Bronchial epithelial cell (primary cell): ENCODE measurements at regions not wholly inside any gene's neighbourhood (a gene's known extent, or its start where the extent isn't known, plus 50 kb on each side); places are given as distances from the start of the nearest gene placed in this dataset.

Experiments
- DNase-seq: peaks from one replicate; pipeline ENCODE4 v3.0.0-alpha.2; 2010; ENCODE audit warnings: low read depth
- FAIRE-seq: peaks from 2 replicates; lab custom pipeline; 2011; peaks lifted over from hg19 to GRCh38; lab: Jason Lieb, UNC
- H3K27me3 ChIP-seq: 2 replicates; pipeline ENCODE4 v1.5.1; 2011; ENCODE audit warnings: low read length; ENCODE audit not compliant: control insufficient read depth, insufficient read depth
- H3K36me3 ChIP-seq: 2 replicates; pipeline ENCODE4 v1.5.1; 2011; ENCODE audit warnings: low read length; ENCODE audit not compliant: control insufficient read depth, insufficient read depth
- H3K4me3 ChIP-seq: 2 replicates; pipeline ENCODE4 v1.5.1; 2011; ENCODE audit warnings: mild to moderate bottlenecking, low read depth, low read length, control low read depth
- TF ChIP-seq, protein P1 (sequence below): IDR thresholded peaks from 2 replicates; pipeline ENCODE4 v1.5.1; 2011; ENCODE audit warnings: mild to moderate bottlenecking, moderate library complexity, low read length, control low read depth, inconsistent platforms; ENCODE audit not compliant: insufficient read depth, severe bottlenecking

GRCh38 chr14:30252151-30252550 lies 306.8 kb upstream of the G2E3 start:
- H3K27me3 ChIP-seq: no peaks in the 10 kb centered on the region
- H3K36me3 ChIP-seq: no peaks in the 10 kb centered on the region
- DNase-seq: no peak
- FAIRE-seq: no peak
- no peak overlapping the region for H3K4me3 ChIP-seq
- TF ChIP-seq, protein P1, sequence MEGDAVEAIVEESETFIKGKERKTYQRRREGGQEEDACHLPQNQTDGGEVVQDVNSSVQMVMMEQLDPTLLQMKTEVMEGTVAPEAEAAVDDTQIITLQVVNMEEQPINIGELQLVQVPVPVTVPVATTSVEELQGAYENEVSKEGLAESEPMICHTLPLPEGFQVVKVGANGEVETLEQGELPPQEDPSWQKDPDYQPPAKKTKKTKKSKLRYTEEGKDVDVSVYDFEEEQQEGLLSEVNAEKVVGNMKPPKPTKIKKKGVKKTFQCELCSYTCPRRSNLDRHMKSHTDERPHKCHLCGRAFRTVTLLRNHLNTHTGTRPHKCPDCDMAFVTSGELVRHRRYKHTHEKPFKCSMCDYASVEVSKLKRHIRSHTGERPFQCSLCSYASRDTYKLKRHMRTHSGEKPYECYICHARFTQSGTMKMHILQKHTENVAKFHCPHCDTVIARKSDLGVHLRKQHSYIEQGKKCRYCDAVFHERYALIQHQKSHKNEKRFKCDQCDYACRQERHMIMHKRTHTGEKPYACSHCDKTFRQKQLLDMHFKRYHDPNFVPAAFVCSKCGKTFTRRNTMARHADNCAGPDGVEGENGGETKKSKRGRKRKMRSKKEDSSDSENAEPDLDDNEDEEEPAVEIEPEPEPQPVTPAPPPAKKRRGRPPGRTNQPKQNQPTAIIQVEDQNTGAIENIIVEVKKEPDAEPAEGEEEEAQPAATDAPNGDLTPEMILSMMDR: no peak

DNA sequence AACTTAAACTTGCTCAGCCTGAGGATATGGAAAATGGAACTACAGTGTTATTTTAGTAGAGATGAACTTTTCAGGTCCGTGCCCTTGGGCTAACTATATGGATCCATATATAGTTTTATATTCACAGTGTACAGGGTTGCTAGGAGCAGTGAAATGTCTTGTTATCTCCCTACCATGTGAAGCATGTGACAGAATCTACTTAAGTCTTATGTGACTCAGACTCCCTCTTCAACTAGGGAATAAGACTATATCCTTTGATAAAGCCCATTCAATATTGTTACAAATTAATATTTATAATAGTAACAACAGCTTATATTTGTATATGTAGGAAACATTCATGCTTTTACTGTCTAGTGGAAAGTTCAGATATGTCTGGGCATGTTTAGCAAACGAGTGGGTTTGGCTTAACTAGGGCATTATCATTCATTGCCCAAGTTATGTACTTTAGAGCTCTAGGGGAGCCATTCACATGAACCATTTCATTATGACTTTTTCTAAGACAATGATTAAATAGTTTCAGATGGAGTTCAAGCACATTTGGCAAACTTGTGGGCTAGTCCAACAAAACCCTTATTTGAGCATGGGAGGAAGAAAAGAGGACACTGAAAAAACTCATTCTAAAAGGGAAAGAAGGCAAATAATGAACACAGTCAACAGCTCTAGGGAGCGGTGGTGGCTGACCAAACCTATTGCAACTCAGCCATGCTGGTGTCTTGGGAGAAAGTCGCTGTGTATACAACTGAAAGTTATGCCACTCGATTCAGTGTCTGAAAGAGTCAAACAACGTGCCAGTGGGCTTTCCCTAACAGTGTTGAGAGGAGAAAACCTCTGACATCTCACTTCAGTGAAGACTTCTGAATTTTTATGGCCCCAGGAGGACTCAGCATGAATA lies 305.9 kb upstream of the G2E3 start:
- no peak for FAIRE-seq
- no peak overlapping the region for H3K4me3 ChIP-seq
- H3K36me3 ChIP-seq: no peaks in the 10 kb centered on the region
- TF ChIP-seq, protein P1: no peak
- peak; percentile 83 for DNase-seq
- no peaks in the 10 kb centered on the region for H3K27me3 ChIP-seq

GRCh38 chr14:30256627-30257026 lies 302.3 kb upstream of the G2E3 start:
- Histone ChIP-seq H3K4me3 (no peak overlapping the region), H3K27me3 (no peaks in the 10 kb centered on the region), H3K36me3 (no peaks in the 10 kb centered on the region)
- no peak for DNase-seq
- TF ChIP-seq, protein P1: no peak
- FAIRE-seq: no peak

DNA sequence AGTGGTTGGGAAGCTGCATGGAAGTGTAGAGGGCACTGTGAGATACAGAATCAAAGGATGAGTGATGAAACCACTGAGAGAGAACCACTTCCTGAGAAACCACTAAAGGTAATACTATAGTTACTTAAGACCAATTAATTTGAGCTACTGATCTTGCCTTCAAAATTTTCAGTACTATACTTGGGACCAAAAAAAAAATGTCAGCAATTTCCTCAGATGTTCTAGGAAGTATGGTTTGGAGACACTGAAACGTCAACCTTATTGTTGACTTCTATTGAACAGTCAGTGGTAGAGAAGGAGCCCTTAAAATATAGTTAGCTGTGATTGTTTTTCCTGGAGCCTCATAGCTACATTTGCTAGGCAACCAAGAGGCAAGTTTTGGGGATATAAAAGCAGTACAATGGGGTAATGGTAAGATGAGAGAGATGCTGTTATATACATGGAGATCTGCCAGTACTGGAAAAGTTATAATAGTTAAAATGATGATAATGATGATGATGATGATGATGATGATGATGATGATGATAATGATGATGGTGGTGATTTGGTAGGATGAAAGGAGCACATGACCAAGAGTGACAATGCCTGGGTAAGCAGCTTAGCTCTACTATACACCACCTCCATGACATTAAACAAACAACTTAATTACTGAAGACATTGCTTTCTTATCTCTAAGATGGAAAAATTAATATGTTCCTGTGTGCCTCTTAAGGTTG lies 300.9 kb upstream of the G2E3 start:
- TF ChIP-seq, protein P1: no peak

GRCh38 chr14:30260833-30261607 lies 297.9 kb upstream of the G2E3 start:
- H3K4me3 ChIP-seq: no peak overlapping the region
- H3K27me3 ChIP-seq: no peaks in the 10 kb centered on the region
- FAIRE-seq (no peak), DNase-seq (no peak)
- H3K36me3 ChIP-seq: no peaks in the 10 kb centered on the region
- TF ChIP-seq, protein P1: no peak

More for the DNA sequence above, 300.9 kb upstream of the G2E3 start:
- Histone ChIP-seq H3K4me3 (no peak overlapping the region), H3K27me3 (no peaks in the 10 kb centered on the region), H3K36me3 (no peaks in the 10 kb centered on the region)
- no peak for DNase-seq
- no peak for FAIRE-seq
